Ecto neural progenitor cell (in vitro differentiated cells): ENCODE measurements at regions not wholly inside any gene's neighbourhood (a gene's known extent, or its start where the extent isn't known, plus 50 kb on each side); places are given as distances from the start of the nearest gene placed in this dataset.
"Not testable (repeated sequence)": the region's sequence is repeated elsewhere in the genome, so short reads cannot be mapped to it uniquely, and the experiment has no call there.

Experiments used
- DNase-seq: peaks from one replicate; pipeline ENCODE4 v3.0.0-alpha.2; 2018; ENCODE audit warnings: low spot score

DNA sequence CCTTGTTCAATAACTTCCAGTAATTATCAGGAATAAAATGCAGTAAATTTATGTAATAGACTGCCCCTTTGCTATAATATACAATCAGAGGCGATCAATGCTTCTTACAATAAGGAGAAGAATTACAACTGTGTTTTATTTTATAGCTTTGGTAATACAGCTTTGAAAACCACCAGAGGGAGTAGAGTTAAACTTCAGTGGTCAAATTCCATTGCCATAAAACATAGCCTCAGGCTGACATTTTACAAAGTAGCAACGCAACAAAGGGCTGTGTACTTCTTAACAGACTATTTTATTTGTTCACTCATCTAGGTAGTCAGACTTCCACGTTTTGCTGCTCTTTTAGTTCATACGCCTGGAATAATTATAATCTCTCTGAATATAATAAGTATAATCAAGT lies 58.5 kb downstream of the TEX13C start:
- DNase-seq, result no peak

DNA sequence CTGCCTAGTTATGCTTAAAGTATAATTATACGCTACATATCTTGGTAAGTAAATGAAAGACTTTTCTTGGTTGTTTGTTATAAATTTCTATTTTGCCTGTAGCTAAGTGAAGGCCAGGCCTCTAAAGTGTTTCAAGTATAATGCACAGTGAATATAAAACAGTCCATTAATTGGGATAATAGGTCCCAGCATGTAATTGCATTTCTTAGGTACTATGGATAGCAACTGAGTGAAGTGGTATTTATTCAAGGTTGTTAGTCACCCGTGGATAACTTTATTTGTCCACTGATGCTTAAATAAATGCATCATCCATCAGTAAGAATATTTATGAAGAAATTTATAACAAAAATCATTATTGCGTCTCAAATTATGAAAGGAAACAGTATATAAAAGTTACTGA lies 59.1 kb downstream of the TEX13C start:
- DNase-seq, result no peak

DNA sequence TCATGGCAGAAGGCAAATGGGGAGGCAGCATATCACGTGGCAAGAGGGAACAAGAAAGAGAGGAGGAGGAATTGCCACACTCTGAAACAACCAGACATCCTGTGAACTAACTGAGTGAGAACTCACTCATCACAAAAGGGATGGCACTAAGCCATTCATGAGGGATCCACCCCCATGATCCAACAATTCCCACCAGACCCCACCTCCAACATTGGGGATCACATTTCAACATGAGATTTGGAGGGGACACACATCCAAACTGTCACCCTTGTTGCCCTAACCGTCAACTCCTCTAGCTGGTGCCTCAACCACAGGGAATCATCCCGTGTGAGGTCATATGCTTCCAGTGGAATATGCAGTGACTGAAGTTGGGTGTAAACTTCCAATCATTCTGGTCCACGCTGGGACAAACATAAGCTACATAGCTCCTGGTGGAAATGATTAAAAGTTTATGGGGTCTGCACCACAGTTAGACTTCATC lies 62.5 kb downstream of the TEX13C start:
- DNase-seq, result no peak

DNA sequence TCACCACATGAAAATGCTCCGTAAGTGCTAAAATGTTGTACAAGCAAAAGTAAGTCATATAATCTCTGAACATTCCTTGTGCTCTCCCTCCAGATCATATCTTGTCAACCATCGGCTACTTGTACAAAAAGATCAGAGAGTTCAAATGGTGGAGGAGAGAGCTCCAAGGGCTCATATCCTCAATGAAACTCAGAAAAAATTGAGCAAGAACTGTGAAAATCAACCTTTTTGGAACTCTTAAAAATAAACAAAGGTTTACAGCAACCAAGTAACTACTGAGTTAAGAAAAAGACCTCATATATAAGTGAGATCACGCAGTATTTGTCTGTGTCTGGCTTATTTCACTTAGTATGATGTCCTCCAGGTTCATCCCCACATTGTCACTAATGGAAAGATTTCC lies 63.2 kb downstream of the TEX13C start:
- DNase-seq, result no peak

DNA sequence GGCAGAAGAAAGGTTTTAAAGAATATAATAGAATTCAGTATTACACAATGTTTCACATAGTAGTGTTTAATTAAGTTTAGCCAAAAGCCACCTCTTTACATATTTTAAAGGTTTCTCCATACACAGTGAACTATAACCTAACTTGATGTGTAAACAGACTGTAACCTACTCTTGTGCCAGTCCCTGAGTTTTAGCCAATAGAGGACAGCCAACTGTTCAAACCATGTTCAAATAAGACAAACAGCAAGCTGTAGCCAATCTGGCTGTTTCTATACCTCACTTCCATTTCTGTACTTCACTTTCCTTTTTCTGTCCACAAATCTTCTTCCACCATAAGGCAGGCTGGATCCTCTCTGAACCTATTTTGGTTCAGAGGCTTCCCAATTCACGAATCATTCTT lies 65.2 kb downstream of the TEX13C start:
- DNase-seq, result no peak

DNA sequence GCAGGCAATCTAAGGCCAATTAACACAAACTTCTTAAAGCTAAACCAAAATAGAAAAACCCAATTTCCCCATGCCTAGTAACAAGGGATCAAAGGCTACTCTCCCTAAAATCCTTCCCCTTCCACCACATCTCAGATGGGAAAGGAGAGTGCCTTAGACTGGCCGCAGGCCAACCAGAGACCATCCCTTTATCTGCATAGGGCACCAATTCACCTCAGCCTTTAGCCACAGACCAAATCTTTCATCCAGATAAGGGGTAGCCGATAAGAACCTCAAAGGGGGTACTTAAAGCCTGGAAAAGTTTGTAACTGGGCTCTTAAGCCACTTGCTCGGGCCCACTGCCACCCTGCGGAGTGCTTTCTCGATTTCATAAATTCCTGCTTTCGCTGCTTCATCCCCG lies 68.3 kb downstream of the TEX13C start:
- no peak for DNase-seq

DNA sequence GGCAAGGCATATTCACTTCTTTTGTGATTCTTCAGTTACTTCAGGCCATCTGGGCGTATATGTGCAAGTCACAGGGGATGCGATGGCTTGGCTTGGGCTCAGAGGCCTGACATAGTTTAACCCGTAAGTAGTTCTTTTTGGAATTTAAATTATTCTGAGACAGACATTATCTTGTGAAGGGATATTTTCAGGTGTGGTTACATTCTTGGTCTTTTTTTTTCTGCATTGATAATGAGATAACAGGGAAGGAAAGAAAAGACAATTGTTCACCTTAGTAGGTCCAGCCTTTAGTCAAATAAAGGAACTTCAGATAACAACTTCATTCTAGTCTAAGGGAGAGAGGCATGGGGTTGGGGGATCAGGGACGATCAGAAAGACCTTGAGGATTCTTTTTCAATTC lies 74.8 kb downstream of the TEX13C start:
- no peak for DNase-seq

DNA sequence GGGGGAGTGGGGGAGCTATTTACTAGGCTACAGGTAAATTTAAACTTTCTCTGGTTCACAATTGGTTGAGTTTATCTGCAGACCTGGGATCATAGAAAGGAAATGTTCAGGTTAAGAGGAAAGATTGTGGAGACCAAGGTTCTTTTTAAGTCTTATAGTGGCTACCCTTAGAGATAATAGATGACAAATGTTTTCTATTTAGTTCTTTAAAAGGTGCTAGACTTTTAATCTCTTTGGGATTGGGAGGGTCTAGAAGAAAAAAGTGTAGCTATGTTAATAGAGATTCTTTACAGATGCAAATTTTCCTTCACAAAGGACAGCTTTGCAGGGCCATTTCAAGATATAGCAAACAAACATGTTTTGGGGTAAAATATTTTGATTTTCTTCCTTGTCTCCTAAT lies 76.0 kb downstream of the TEX13C start:
- no peak for DNase-seq

DNA sequence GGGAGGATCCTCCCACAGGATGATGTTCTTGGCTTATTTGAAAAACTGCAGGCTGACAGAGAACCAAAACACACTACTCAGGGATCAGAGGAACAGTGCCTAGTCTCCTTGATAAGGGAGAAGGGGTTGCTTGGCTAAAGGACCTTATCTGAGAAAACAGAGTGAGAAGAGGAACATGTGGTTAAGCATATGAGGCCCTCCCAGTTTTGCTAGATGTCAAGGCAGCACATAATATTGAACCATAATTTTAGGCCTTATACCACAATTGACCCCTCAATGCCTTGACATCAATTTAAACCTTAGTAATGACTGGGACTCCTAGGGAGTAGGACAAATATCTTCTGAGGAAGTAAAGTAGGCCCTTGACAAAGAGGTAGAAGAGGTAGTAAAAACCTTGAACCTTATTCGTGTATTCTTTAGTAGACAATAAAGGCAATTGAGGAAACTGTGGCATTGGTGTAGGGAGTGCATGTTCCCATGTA lies 79.3 kb downstream of the TEX13C start:
- no peak for DNase-seq

DNA sequence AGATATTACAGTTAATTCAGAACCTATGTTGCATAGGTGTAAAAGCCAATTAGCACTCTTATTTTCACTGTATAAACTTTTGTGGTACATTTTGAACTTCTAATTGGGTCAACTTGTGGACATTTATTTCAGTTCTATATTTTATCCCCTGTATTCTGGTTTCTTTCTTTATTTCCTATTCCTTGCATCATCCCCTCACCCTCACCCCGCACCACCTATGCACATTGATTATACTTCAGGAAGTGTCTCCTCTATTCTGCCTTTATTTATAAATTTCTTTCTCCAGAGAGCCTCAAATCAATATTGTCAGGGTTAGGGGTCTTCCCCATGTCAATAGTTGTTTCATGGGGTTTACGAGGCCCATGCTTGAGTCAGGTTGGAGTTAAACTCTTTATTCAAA lies 83.1 kb downstream of the TEX13C start:
- no peak for DNase-seq

DNA sequence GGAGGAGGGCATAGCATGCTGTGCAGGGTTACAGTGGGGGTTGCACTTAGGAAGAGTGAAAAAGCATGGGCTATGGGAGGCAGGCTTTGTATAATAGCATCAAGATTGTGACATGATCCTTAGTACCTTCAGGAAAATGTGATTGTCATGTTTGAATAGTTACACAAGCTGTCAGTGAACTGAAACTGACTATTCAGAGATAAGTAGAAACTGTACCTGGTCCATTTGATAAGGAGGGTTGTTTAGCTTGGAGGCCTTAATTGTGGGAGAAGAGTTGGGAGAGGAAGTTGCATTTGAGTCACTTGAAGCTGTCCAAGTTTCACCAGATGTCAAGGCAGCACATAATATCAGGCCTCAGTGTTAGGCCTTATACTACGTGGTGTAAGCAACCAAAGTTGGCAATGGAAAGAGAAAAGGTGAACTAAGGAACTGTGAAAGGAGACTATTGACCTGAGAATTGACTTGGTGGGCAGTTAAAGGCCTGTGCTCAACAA lies 85.0 kb downstream of the TEX13C start:
- no peak for DNase-seq

DNA sequence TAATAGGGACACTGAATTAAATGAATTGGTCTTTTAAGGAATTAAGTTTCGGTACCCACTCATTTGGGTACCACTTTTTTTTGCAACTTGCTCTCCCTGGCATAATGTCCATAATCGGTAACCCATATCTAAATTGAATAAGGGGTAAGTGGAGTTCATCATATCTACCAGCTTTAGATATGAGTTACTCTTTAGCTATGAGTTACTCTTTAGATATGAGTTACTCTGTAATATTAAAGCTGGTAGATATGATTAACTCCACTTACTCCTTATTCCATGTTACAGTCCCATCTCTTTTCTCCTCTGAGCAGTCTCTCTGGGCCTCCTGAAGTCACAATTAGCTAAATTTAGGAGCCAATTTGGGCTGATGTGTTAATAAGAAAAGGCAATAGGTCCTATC lies 85.7 kb downstream of the TEX13C start:
- DNase-seq, result no peak

DNA sequence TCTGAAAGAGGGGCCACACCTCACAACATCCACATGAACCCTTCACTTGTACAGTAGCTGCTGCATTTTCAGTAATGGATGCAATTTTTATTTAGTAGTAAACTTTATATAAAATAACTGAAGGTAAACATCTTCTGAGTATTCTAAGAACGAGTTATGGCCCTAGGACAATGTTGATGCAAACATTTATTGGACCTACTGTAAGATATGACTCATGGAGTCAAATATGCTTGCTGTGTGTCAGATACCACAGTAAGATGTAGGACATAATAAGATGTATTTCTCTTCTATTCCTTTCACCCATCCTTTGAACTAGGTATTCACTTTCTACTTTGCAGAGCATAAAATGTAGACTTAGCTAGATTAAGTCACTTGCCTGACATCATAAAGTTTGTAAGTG lies 87.6 kb downstream of the TEX13C start:
- DNase-seq, result no peak

DNA sequence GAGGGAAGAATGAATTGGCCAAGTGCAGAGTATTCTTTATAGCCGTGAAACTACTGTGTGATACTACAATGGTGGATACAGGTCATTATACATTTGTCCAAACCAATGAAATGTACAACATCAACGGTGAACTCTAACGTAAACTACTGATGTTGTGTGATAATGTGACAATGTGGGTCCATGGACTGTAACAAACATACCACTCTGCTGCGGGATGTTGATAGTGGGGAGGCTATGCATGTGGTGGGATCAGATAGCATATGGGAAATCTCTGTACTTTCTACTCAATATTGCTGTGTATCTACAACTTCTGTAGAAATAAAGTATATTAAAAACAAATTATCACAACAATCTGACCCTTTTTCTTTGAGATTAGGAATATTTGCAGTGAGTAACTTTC lies 101.1 kb downstream of the TEX13C start:
- DNase-seq, result no peak

DNA sequence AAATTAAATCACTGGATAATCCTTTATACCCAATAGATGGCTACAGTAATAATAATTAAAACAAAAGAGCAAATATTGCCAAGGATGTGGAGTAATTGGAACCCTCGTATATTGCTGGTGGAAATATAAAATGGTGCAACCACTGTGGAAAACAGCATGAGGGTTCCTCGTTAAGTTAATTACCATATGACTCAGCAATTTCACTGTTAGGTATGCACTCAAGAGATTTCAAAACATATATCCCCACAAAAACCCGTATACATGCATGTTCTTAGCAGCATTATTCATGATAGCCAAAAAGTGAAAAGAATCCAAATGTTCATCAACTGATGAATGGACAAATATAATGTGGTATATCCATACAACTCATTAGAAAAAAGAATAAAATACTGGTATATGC lies 103.3 kb downstream of the TEX13C start:
- DNase-seq, result no peak

DNA sequence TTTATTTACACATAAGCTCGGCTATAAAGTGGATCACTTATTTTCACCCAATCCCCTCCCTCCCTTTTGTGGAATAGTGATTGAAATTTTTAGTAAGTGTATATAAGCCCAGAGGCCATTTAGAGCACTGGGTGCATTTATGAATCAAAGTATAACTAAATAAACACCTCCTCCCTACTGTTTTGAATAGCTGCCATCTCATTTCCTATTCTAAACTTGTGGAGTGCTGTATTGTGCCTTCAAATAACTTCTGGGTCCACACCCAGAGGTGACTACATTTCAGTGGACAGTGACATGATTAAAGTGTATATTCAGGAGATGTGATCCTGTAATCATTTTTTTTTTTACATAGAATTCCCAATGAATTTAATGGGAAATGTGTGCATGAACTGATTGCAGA lies 104.9 kb downstream of the TEX13C start:
- DNase-seq, result no peak

DNA sequence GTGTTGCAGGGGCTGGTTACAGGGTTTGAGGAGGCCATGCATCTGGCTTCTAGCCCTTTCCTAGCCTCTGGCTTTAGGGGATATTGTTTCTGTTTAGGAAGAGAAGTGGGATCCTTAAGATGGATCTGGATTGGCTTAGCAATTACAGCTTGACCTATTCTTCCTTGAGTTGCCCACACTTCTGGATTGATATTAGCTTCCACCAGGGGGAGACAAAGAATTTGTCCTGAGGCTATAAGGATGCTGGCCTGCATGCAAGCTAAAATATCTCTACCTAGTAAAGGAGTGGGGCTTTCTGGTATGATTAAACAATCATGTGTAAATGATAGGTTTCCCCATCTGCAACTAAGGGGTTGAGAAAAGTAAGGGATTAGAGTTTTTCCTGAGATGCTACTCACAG lies 117.2 kb downstream of the TEX13C start:
- DNase-seq, result no peak

DNA sequence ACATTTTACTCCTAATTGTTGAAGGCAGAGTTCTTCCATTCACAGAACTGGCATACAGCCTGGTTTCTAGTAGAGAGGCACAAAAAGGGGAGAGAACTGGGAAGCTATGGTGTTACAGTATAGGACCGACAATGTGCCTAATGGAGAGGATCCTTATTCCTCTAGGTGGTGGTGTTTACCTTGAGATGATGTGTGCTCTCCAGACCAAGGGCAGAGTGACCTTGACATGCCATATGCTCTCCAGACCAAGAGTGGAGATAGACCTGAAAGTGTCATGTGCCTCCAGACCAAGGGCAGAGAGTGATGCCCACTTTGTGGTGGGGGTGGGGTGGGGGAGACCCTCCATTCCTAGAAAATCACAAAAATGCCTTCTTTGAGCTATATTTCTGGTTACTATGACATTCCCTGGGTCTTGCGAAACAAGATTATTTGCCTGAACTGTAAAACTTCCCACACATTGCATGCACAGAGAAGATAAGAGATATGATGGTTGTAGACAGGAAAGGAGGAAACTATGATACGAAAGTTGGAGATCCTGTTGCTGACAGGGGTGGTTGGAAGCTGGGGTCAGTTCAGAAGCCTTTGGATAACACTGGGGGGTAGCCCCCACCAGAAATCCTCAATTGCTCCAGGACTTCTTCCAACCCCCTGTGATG lies 119.7 kb downstream of the TEX13C start:
- no peak for DNase-seq

DNA sequence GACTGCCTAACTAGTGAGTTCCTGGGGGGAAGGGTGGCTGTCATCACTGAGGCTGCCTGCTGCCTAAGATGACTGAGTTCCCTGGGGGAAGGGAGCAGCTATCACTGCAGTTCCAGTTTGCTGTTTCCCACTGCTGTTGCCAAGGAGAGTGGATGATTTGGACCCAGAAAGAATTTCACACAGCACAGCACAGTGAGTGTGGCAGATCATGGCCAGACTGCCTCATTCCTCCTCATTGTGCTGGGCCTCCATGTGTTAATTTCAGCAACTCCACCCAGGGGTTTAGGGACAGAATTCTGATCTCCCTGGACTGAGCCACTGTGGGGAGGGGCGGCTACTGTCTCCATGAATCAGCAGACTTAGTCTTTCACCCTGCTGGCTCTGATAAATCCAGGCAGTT lies 125.0 kb downstream of the TEX13C start:
- no peak for DNase-seq

DNA sequence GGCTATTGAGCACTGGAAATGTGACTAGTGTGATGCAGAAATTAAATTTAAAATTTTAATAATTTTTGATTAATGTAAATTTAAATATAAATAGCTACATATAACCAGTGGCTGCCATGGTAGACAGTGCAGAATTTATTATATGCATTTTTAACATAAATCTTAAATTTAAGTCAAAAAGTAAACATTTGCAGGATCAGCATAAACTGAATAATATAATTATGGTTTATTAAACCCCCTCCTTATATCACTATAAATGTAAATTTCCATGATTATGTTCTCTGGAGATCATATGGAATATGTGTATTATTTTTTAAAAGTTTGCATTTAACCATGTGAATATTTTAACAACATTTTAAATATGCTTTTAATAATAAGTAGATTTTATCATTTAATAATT lies 155.8 kb downstream of the TEX13C start:
- DNase-seq, result no peak

DNA sequence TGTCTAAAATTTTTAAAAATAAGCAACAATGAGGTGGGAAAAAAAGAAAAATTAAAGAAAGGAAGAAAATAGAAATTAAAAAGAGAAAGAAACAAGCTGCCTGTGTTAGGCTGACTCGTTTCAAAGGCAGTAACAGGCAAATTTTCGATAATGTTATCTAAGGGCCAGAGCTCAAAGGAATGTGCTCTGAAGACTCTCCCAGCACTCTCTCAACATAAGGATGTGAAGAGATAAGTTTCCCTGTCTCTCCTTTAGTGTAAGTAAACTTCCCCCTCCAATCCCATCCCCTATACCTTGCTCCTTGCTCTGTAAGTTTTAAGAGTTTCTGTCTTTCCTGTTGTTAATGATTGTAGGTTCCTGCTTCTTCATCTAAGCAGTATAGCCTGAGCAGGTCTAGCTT lies 172.8 kb downstream of the TEX13C start:
- DNase-seq, result no peak

DNA sequence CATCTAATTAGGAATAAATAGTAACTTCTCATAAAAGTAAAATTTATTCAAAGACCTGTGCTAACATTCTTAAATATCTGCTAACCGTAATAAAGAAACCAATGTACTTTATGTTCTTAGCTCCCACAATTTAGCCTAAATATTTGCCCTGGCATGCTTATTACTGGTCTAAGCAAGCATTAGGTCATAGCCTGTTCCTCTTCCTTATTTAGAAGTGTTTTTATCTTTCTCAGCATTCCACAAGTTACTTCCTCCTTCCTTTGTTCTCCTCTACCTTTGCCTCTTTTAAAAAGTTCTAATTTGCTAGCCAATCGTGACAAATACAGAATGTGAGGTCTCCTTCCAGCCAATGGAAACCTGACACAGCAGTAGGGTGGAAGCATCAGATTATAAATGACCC lies 173.3 kb downstream of the TEX13C start:
- not testable (repeated sequence) for DNase-seq

DNA sequence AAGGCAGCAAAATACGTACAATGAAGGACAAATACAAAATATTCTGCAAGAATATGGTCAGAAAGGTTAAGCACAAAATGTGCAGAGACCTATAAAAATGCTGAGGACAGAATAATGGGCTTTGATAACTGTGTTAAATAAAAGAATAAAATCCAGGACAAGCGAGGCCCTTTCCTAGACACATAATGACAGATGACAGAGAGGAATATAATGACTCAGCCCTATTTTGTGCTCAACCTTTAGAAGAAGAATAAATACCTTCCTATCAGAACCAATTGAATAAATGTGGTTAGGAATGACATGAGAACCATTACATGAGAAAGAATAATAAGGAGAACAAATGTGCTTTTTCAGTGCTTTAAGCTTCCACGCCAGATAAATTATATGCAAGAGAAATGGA lies 178.0 kb downstream of the TEX13C start:
- DNase-seq, result no peak

DNA sequence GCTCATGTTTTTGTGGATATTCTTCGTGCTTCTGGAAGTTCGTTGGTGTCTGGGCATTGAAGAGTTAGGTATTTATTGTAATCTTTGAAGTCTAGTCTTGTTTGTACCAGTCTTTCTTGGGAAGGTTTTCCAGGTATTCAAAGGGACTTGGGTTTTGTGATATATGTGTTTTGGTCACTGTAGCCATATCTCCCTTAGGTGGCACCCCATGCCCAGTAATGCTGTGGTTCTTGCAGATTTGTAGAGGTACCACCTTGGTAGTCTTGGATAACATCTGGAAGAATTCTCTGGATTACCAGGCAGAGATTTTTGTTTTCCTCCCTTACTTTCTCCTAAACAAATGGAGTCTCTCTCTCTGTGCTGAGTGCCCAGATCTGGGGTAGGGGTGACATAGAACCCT lies 184.1 kb downstream of the TEX13C start:
- no peak for DNase-seq
